Endothelial cell of umbilical vein (primary cell): ENCODE measurements at regions not wholly inside any gene's neighbourhood (a gene's known extent, or its start where the extent isn't known, plus 50 kb on each side); places are given as distances from the start of the nearest gene placed in this dataset.

Source experiments
- BruUV-seq: library from RNA; stranded (reverse); fragments of 400-500 nt; replicated peaks from 2 replicates; lab custom pipeline; 2021; lab: Mats Ljungman, UMichigan
- CTCF ChIA-PET: fragments of 300-600, 350-600 bp; sonication (Branson Sonifier 250); formaldehyde crosslinking; loops from one replicate; lab custom pipeline; 2021; ENCODE audit warnings: antibody characterized with exemption, inconsistent platforms; lab: Charles Lee
- POLR2A ChIA-PET: fragments of 300-600, 350-600 bp; sonication (Branson Sonifier 250); formaldehyde crosslinking; loops from one replicate; lab custom pipeline; 2021; ENCODE audit warnings: antibody characterized with exemption, inconsistent platforms; lab: Charles Lee
- DNase-seq: peaks from one replicate; pipeline ENCODE4 v3.0.0-alpha.2; 2011; ENCODE audit warnings: low read depth, low spot score
- FAIRE-seq: peaks from 2 replicates; lab custom pipeline; 2011; peaks lifted over from hg19 to GRCh38; lab: Jason Lieb, UNC
- H2AFZ ChIP-seq: 2 replicates; pipeline ENCODE4 v1.6.0; 2012; ENCODE audit warnings: low read depth, low read length, control low read depth, inconsistent platforms
- H3K27ac ChIP-seq: 2 replicates; pipeline ENCODE4 v1.5.1; 2011; ENCODE audit warnings: low read depth, mild to moderate bottlenecking, control low read depth, low read length, moderate library complexity; ENCODE audit not compliant: insufficient read depth
- H3K27me3 ChIP-seq, 2 experiments: 2 replicates each; pipeline versions ENCODE4 v1.6.0 to v1.6.1; 2011; ENCODE audit warnings: low read length in 2 of 2, mixed read lengths in 1 of 2; ENCODE audit not compliant: control insufficient read depth in 2 of 2, insufficient read depth in 2 of 2
- H3K36me3 ChIP-seq, 2 experiments: 2 replicates in 1 of 2; 3 replicates in 1 of 2; pipeline ENCODE4 v1.5.1; 2011; ENCODE audit warnings: low read length in 2 of 2, mild to moderate bottlenecking in 1 of 2, moderate library complexity in 1 of 2; ENCODE audit not compliant: control insufficient read depth in 2 of 2, insufficient read depth in 2 of 2; ENCODE audit errors: extremely low read depth in 1 of 2
- H3K4me1 ChIP-seq: 3 replicates; pipeline ENCODE4 v1.5.1; 2011; ENCODE audit warnings: mild to moderate bottlenecking, low read length; ENCODE audit not compliant: control insufficient read depth, insufficient read depth; ENCODE audit errors: extremely low read depth
- H3K4me2 ChIP-seq: 2 replicates; pipeline ENCODE4 v1.6.1; 2011; ENCODE audit warnings: low read length, control low read depth, mixed read lengths; ENCODE audit not compliant: insufficient read depth
- H3K4me3 ChIP-seq, 3 experiments: fragments of 200-600 bp in 1 of 3; sonication (generic), shearing (Covaris generic) in 1 of 3; replicated peaks in 1 of 3; 2 replicates each; pipeline ENCODE4 v1.5.1; 2011 to 2016; ENCODE audit warnings: control low read depth in 3 of 3, low read length in 3 of 3, mild to moderate bottlenecking in 2 of 3, inconsistent platforms in 1 of 3, low read depth in 1 of 3, moderate library complexity in 1 of 3; ENCODE audit not compliant: insufficient read depth in 1 of 3
- H3K79me2 ChIP-seq: 2 replicates; pipeline ENCODE4 v1.6.0; 2012; ENCODE audit warnings: low read length, inconsistent platforms; ENCODE audit not compliant: control insufficient read depth, insufficient read depth
- H3K9ac ChIP-seq: replicated peaks from 2 replicates; pipeline ENCODE3; 2011; ENCODE audit warnings: low read length, control low read depth; ENCODE audit not compliant: insufficient read depth; ENCODE audit errors: extremely low read depth
- H3K9me1 ChIP-seq: replicated peaks from 3 replicates; pipeline ENCODE4 v1.6.0; 2011; ENCODE audit warnings: mild to moderate bottlenecking, low read length; ENCODE audit not compliant: control insufficient read depth, insufficient read depth; ENCODE audit errors: extremely low read depth
- H3K9me3 ChIP-seq: replicated peaks from 2 replicates; pipeline ENCODE4 v1.5.1; 2012; ENCODE audit warnings: low read length, inconsistent platforms; ENCODE audit not compliant: control insufficient read depth, insufficient read depth
- H4K20me1 ChIP-seq: replicated peaks from 2 replicates; pipeline ENCODE3; 2011; ENCODE audit warnings: mild to moderate bottlenecking, low read length; ENCODE audit not compliant: control insufficient read depth, insufficient read depth; ENCODE audit errors: extremely low read depth
- CTCF ChIP-seq, 2 donors: IDR thresholded peaks; 1 replicate in 1 of 2; 2 replicates in 1 of 2; pipeline ENCODE4 v1.5.1; 2011; ENCODE audit warnings: low read length in 2 of 2, mild to moderate bottlenecking in 2 of 2, moderate library complexity in 2 of 2, control low read depth in 1 of 2, inconsistent platforms in 1 of 2, low read depth in 1 of 2; ENCODE audit not compliant: insufficient read depth in 1 of 2; ENCODE audit errors: extremely low read depth in 1 of 2
- EZH2 ChIP-seq: IDR thresholded peaks from 2 replicates; pipeline ENCODE4 v1.6.1; 2012; ENCODE audit warnings: borderline replicate concordance, low read depth, mild to moderate bottlenecking, moderate library complexity, low read length, inconsistent platforms; ENCODE audit not compliant: severe bottlenecking
- FOS ChIP-seq: IDR thresholded peaks from 2 replicates; pipeline ENCODE4 v1.6.1; 2011; ENCODE audit warnings: mild to moderate bottlenecking, low read length, moderate library complexity, borderline replicate concordance; ENCODE audit not compliant: insufficient read depth
- GATA2 ChIP-seq: IDR thresholded peaks from 2 replicates; pipeline ENCODE4 v1.7.0; 2011; ENCODE audit warnings: low read depth, mild to moderate bottlenecking, moderate library complexity, mixed read lengths, low read length; ENCODE audit not compliant: insufficient read length, insufficient read depth
- JUN ChIP-seq: IDR thresholded peaks from 2 replicates; pipeline ENCODE4 v1.6.1; 2011; ENCODE audit warnings: borderline replicate concordance, low read depth; ENCODE audit not compliant: insufficient read length, insufficient read depth
- MYC ChIP-seq: IDR thresholded peaks from one replicate; pipeline ENCODE4 v1.6.1; 2011; ENCODE audit warnings: mild to moderate bottlenecking, low read depth, low read length
- POLR2A ChIP-seq: IDR thresholded peaks from 2 replicates; pipeline ENCODE4 v1.6.1; 2012; ENCODE audit warnings: low read depth, mild to moderate bottlenecking, control low read depth, low read length
- POLR2AphosphoS5 ChIP-seq: IDR thresholded peaks from 2 replicates; pipeline ENCODE4 v1.6.1; 2012; ENCODE audit warnings: low read depth, mild to moderate bottlenecking, control low read depth, low read length, moderate library complexity; ENCODE audit not compliant: insufficient read depth
- dilution Hi-C: fragments of 300-500 bp; cut with MboI; formaldehyde crosslinking; loops from one replicate; pipeline ENCODE4 v1.15.0; 2019; ENCODE audit warnings: low sequenced_read_pairs; ENCODE audit not compliant: extremely low pct_ligation_motif_present
- intact Hi-C: fragments of 100-400 bp; cut with micrococcal nuclease; formaldehyde crosslinking; loops from one replicate; pipeline ENCODE4 v1.10.0; 2022
- TF ChIP-seq, protein P1 (sequence below): IDR thresholded peaks from 2 replicates; pipeline ENCODE4 v1.6.1; 2011; ENCODE audit not compliant: insufficient read depth, insufficient read length

DNA sequence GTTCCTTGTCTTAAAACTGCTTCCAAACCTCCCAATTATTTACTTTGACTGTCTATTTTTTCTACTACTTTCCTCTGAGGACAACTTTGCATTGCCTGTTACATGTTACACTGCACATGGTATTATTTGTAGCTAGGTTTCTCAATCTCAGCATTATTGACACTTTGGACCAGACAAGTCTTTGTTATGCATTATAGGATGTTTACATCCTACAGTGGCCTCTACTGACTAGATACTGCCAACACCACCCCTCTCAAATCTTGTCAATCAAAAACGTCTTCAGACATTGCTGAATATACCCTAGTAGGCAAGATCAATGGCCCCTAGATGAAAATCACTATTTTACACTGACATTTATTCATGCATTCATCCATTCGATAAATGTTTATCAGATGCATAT, 129.6 kb upstream of the DNAJC10 start:
- no peak overlapping the region for H2AFZ ChIP-seq
- no peak overlapping the region for H3K4me2 ChIP-seq
- dilution Hi-C loops: no loop called here
- DNase-seq: no peak
- no peak for FAIRE-seq
- no TSS peak for BruUV-seq
- ChIA-PET POLR2A (no interaction called here), CTCF (interaction anchor here (0.9 to 1.7 kb wide), 6 partner anchors 8 to 400 kb away, joined by 3 to 11 read pairs (median 4); no protein-coding TSS in a partner anchor)
- no peaks in the 10 kb centered on the region for H3K27me3 ChIP-seq
- H3K36me3 ChIP-seq: no peaks in the 10 kb centered on the region
- no peak overlapping the region for H3K27ac ChIP-seq
- TF ChIP-seq POLR2AphosphoS5: no peak
- TF ChIP-seq EZH2: no peak
- TF ChIP-seq, protein P1, sequence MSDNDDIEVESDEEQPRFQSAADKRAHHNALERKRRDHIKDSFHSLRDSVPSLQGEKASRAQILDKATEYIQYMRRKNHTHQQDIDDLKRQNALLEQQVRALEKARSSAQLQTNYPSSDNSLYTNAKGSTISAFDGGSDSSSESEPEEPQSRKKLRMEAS: no peak
- TF ChIP-seq POLR2A: no peak
- TF ChIP-seq MYC: no peak
- TF ChIP-seq GATA2: no peak
- TF ChIP-seq CTCF (IDR thresholded peaks at IDR 0.05; ENCODE audit: extremely low read depth in 1 of 2, insufficient read depth in 1 of 2, low read depth in 1 of 2, low read length in 2 of 2): no peak
- no peak for TF ChIP-seq JUN
- no peak for TF ChIP-seq FOS
- H3K9me1 ChIP-seq: no peaks in the 10 kb centered on the region
- H3K79me2 ChIP-seq: no peaks in the 10 kb centered on the region
- intact Hi-C loops: loop anchor here (1.0 kb wide), 1 partner anchor 346 kb away; no protein-coding TSS in a partner anchor
- no peaks in the 10 kb centered on the region for H4K20me1 ChIP-seq
- no peak overlapping the region for H3K9ac ChIP-seq
- no peaks in the 10 kb centered on the region for H3K9me3 ChIP-seq
- no peaks in the 10 kb centered on the region for H3K4me1 ChIP-seq
- H3K4me3 ChIP-seq: no peak overlapping the region
